ENCODE measurements at regions not wholly inside any gene's neighbourhood (a gene's known extent, or its start where the extent isn't known, plus 50 kb on each side); places are given as distances from the start of the nearest gene placed in this dataset.

DNA sequence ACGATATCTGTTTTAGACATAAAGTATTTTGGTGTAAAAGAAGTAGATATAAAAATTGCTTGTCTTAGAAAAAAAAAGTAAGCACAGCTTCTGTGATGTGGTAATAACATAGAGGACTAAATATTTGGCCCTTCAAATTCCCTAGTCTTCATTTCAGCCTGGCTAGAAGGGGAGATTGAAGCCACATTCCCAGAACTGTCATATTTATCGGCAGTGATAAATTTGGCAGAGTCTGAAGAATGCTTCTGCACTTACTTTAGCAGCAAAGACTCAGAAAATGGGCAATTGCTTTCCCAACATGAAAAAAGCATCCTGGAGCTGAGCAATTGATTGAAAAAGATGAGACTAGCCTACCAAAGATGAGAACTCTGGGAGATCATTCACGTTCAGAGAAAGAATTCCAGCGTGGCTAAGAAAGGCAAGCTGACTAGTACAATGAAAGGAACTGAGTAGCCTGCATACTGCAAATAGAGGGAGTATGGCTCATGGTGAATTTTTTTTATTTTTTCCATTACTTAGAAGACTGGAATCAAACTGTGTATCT, 278.7 kb upstream of the KLHL29 start:
- Histone ChIP-seq H3K4me1 (no peaks in the 10 kb centered on the region), H3K36me3 (ENCODE audit: low read depth, missing control alignments) (no peaks in the 10 kb centered on the region), H3K27ac (no peak overlapping the region), H3K9me3 (no peaks in the 10 kb centered on the region), H3K4me3 (no peak overlapping the region), H3K27me3 (no peaks in the 10 kb centered on the region)
- DNase-seq, result no peak
- intact Hi-C loops (cut with DNase I; ENCODE audit: low total_unique reads), result no loop called here
- TF ChIP-seq, protein P1, sequence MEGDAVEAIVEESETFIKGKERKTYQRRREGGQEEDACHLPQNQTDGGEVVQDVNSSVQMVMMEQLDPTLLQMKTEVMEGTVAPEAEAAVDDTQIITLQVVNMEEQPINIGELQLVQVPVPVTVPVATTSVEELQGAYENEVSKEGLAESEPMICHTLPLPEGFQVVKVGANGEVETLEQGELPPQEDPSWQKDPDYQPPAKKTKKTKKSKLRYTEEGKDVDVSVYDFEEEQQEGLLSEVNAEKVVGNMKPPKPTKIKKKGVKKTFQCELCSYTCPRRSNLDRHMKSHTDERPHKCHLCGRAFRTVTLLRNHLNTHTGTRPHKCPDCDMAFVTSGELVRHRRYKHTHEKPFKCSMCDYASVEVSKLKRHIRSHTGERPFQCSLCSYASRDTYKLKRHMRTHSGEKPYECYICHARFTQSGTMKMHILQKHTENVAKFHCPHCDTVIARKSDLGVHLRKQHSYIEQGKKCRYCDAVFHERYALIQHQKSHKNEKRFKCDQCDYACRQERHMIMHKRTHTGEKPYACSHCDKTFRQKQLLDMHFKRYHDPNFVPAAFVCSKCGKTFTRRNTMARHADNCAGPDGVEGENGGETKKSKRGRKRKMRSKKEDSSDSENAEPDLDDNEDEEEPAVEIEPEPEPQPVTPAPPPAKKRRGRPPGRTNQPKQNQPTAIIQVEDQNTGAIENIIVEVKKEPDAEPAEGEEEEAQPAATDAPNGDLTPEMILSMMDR (IDR thresholded peaks at IDR 0.05), result no peak
- TF ChIP-seq POLR2A (IDR thresholded peaks at IDR 0.05), result no peak
- 69 to 71% methylated on average over 4 of the region's 4 CpGs for WGBS, 2 donors

DNA sequence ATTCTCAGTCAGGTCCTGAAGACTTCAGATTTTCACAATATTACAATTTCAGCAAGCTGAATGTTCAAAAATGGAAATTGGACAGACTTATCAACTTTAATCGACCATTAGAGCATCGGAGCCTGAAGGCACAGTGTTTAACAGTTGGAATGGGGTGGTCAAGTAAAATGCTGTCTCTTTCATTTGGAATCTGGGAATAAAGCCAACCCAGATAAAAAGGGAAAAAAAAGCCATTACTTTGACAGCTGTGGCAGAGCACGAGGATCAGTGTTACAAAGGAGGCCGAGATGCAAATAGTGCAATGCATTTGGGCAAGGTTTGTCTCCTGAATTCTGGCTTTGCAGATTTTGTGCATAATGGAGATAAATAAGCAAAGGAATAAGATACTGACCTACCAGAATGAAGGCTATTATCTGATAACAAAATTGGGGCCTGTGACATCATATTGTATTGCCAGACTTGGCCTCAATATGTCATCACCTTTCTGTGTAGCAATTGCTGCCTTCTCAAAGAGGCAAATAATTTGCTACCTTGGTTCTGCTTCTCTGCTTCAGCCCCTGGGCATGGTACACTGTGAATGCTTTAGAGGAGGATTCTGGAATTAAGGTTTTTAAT, 277.5 kb upstream of the KLHL29 start:
- Histone ChIP-seq H3K4me1 (no peaks in the 10 kb centered on the region), H3K27me3 (no peaks in the 10 kb centered on the region), H3K9me3 (no peaks in the 10 kb centered on the region), H3K4me3 (no peak overlapping the region), H3K27ac (no peak overlapping the region), H3K36me3 (ENCODE audit: low read depth, missing control alignments) (no peaks in the 10 kb centered on the region)
- intact Hi-C loops (cut with DNase I; ENCODE audit: low total_unique reads), result no loop called here
- TF ChIP-seq, protein P1 (IDR thresholded peaks at IDR 0.05), result no peak
- TF ChIP-seq POLR2A (IDR thresholded peaks at IDR 0.05), result no peak
- DNase-seq, result no peak
- 38 to 66% methylated on average over 4 of the region's 4 CpGs for WGBS, 2 donors

DNA sequence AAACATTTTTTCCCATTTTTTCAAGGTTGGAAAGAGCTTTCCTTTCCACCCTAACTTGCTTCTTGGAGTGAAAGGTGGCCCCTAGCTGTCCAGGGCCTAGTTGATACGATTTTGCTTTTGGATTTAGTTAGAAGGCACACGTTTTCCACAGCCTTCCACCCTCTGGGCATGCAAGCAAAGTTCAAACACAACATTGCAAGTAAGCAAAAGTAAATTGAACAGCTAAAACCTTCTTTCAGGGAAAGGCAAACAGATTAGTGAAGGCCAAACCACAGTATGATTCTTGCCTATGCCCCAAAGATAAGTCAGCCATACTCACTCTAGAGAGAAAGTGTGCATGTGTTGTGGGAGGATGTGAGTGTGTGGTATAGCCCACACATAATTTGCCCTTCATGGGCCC, 273.7 kb upstream of the KLHL29 start:
- H3K27ac ChIP-seq, result no peak overlapping the region
- WGBS, 2 donors, result 62 to 65% methylated on average over 2 of the region's 2 CpGs
- H3K27me3 ChIP-seq, result no peaks in the 10 kb centered on the region
- H3K36me3 ChIP-seq (ENCODE audit: low read depth, missing control alignments), result no peaks in the 10 kb centered on the region
- TF ChIP-seq, protein P1 (IDR thresholded peaks at IDR 0.05), result no peak
- TF ChIP-seq POLR2A (IDR thresholded peaks at IDR 0.05), result no peak
- no peak overlapping the region for H3K4me3 ChIP-seq
- intact Hi-C loops (cut with DNase I; ENCODE audit: low total_unique reads), result no loop called here
- H3K9me3 ChIP-seq, result no peaks in the 10 kb centered on the region
- no peak for DNase-seq
- H3K4me1 ChIP-seq, result no peaks in the 10 kb centered on the region

DNA sequence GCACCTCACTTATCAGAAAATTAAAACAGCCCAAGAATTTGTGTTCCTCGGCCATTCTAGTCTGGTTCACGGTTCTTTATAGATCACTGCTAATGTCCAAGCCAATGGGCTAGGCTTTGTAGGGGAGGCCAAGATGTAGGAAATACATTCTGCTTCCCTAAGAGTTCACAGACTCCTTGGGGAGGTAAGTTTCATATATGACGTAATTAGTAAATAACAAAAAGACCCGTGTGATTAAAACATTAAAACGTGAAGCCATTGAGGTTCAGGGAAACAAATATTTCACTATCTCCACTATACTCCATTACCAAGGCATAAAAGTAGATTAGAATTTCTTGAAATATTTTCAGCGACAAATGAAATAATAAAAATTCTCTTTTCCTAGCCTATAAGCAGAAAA, 272.5 kb upstream of the KLHL29 start:
- H3K36me3 ChIP-seq (ENCODE audit: low read depth, missing control alignments), result no peaks in the 10 kb centered on the region
- no peaks in the 10 kb centered on the region for H3K4me1 ChIP-seq
- TF ChIP-seq, protein P1 (IDR thresholded peaks at IDR 0.05), result no peak
- no peak for TF ChIP-seq POLR2A (IDR thresholded peaks at IDR 0.05)
- no peak overlapping the region for H3K27ac ChIP-seq
- no peak for DNase-seq
- no peaks in the 10 kb centered on the region for H3K27me3 ChIP-seq
- intact Hi-C loops (cut with DNase I; ENCODE audit: low total_unique reads), result no loop called here
- no peaks in the 10 kb centered on the region for H3K9me3 ChIP-seq
- WGBS, 2 donors, result 90 to 92% methylated on average over 6 of the region's 6 CpGs
- no peak overlapping the region for H3K4me3 ChIP-seq

DNA sequence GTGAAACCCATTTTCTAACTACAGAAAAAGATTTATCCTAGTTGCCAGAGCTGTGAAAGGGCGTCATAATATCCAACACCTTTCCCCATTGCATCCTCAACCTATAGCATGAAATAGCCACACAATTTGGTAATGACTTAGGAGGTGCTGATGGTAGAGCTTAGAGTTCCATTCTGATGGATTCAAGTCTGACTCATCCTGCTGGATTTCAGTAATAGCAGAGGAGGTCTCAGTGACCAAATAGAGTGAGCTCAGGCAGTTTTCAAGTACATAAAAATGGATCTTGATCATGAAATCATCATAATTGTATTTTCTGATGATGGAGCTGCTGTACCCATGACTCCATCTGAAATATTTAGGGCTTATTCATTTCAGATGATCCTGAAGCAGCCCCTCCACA, 270.7 kb upstream of the KLHL29 start:
- DNase-seq, result no peak
- H3K4me1 ChIP-seq, result no peaks in the 10 kb centered on the region
- H3K36me3 ChIP-seq (ENCODE audit: low read depth, missing control alignments), result no peaks in the 10 kb centered on the region
- H3K4me3 ChIP-seq, result no peak overlapping the region
- no peak overlapping the region for H3K27ac ChIP-seq
- no peaks in the 10 kb centered on the region for H3K9me3 ChIP-seq
- no peaks in the 10 kb centered on the region for H3K27me3 ChIP-seq
- intact Hi-C loops (cut with DNase I; ENCODE audit: low total_unique reads), result no loop called here
- WGBS, 2 donors, result 72 to 77% methylated on average over 1 of the region's 1 CpG
- TF ChIP-seq, protein P1 (IDR thresholded peaks at IDR 0.05), result no peak
- TF ChIP-seq POLR2A (IDR thresholded peaks at IDR 0.05), result no peak

Data from testis (tissue), 2 donors.